ENCODE measurements at regions not wholly inside any gene's neighbourhood (a gene's known extent, or its start where the extent isn't known, plus 50 kb on each side); places are given as distances from the start of the nearest gene placed in this dataset.

DNA sequence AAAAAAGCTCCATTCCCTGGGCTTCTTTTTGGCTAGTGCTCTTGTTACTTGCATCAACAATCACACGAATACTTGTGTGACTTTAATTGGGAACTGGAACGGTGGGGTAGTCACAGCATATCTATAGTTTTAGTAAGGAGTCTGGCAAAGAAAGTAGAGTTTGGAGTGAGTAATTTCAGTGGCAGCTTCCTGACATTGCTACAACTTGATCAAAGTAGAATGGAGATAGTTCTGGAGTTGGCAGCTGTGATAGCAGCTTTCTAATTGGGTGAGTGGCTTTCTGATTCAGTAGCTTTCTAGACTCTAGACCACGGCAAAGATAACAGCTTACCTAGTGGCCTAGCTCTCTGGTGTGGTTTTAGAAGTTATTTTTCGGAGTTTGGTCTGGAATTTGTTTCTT is 475.0 kb downstream of the TUSC7 start:
- peak; percentile 7 for DNase-seq (ENCODE audit: low read depth)

DNA sequence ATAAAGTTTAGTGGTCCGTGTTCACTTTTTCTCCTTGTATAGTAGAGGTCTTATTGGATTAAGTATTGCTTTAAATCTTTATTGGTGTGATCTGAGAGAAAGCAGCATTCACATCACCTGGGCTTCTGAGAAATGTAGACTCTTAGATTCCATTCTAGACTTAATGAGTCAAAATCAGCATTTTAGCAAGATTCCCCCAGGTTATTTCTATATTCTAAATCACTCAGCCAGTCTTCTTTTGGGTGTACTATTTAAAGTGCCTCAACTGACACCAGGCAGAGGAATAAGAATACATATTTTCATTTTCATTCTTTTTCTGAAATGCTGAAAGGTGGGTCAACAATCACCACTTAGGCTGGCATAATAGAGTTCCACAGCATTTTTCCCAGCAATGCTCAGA is 481.7 kb downstream of the TUSC7 start:
- no peak for DNase-seq (ENCODE audit: low read depth)

DNA sequence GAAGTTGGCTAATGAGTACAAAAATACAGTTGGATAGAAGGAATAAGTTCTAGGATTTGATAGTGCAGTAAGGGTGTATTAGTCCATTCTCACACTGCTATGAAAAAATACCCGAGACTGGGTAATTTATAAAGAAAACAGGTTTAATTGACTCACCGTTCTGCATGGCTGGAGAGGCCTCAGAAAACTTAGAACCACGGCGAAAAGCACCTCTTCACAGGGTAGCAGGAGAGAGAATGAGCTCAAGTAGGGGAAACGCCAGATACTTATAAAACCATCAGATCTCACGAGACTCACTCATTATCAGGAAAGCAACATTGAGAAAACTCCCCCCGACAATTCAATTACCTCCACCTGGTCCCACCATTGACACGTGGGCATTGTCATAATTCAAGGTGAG is 483.3 kb downstream of the TUSC7 start:
- no peak for DNase-seq (ENCODE audit: low read depth)

DNA sequence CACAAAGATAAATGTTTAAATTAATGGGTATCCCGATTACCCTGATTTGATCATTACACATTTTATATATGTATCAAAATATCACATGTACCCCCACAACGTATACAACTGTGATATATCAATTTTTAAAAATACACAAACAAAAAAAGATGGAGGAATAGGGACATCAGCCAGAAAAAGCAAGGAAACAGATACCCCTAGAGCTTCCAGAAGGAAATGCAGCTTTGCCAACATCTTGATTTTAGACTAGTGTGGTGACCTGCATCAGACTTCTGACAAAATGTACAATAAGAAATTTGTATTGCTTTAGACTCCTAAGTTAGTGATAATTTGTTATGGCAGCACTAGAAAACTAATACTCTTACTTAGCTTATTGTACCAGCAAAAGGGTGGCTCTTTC is 483.8 kb downstream of the TUSC7 start:
- DNase-seq (ENCODE audit: low read depth) = no peak

DNA sequence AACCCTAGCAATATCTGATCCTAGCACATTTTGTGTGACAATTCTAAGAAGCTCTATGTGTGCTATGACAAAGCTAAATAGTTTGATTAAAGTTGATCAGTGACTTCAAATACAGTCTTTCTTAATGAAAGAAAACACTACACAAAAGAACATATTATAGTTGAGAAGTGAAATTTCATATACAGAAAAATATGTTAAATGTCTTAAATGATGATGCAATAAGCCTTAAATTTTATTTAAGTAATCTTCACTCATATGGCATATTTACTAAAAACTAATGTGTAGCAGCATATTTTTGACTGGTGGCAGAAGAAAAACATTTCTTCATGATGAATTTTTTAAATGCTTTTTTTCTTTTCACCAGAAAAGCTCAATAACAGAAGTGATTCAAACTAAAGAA is 485.5 kb downstream of the TUSC7 start:
- DNase-seq (ENCODE audit: low read depth) = no peak

DNA sequence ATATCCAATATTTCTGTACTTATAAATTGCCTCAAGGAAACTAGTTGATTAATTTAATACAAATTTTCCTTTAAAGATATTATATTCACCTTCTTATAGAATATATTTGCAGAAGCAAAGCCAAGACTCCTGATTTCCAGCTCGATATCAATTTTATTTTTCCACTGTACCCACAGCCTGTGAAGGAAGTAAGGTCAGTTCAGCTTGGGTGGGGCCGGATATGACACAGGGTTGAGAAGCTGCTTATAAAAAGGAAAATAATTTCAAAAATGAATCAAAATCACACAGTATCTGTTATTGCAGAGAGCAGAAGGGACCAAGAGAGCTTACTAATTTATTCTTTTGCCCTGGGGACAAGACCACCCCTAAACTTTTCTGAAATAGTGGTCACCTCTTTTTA is 491.4 kb downstream of the TUSC7 start:
- no peak for DNase-seq (ENCODE audit: low read depth)

DNA sequence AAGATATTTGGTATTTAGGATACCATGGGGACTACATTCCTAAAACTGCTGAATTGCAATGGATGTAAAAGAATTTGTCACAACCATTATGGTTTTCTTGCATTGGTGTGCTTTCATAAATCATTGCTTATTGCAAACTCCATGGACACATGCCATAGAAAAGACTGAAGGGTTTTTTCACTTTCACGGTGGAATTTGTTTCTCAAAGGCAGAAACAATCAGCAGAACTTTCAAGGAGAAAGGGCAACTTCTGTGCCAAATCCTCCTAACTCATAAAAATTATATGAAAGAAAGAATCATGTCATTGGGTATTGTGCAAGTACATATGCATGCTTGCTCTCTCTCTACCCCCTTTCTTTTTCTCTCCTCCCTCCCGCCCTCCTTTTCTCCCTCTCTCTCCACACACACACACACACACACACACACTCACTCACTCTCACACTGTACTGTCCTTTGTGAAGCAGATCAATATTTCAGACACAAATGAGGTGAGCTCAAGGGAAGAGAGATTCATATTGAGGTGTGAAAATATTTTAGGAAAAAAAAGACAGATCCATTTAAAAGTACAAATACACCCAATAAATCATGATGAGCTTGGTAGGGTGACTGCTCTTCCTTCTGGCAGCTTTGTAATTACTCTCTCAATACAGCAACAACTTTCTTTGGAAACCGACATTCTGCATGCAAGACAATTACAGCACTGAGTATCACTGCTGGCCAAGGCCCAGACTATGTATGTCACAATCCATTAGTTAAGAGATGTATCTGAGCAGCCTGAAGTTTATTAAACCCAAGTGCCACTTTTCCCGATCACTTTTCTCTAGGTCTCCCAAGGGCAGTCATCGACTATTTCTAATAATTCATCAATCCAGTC is 492.6 kb downstream of the TUSC7 start:
- no peak for DNase-seq (ENCODE audit: low read depth)

DNA sequence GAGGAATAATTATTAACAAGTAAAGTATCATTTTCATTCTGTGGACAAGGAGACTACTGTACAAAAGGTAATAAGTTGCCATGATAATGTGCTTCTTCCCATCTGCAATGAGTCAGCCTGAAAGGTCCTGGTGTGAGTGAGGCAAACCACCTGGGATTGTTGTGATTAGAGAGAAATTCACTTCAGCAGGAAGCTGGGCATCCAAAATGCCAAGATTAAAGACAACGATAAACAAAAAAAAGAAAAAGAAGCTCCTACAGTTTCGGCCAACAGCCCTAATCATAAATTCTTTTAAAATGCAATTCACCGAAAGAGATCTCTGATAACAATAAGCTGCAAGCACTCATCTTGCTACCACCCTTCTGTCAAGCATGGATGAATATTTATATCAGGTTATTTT is 507.8 kb downstream of the TUSC7 start:
- no peak for DNase-seq (ENCODE audit: low read depth)

DNA sequence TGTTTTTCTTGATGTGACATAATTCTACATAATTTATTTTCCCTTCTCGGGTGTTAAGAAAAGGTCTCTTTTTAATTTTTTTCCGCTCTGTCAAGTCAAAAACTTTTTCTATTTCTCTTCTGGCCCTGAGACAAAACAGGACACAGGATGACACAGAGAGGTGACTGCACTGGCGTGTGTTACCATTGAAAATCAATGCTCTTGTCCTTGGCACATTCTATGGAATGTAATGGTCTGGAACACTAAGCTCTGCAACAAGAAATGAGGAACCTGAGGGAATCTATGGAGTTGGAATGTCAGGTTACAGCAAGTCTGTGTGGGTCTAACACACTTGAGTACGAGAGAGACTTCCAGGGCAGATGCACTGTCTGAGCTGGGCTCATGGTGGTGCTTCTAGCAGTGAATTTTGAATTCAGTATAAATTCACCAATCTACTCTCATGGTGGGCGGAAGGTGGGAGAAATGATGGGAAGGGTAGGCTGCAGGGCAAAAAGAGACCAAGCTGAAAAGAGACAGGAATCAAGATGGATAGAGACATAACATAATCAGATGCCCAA is 508.3 kb downstream of the TUSC7 start:
- no peak for DNase-seq (ENCODE audit: low read depth)

DNA sequence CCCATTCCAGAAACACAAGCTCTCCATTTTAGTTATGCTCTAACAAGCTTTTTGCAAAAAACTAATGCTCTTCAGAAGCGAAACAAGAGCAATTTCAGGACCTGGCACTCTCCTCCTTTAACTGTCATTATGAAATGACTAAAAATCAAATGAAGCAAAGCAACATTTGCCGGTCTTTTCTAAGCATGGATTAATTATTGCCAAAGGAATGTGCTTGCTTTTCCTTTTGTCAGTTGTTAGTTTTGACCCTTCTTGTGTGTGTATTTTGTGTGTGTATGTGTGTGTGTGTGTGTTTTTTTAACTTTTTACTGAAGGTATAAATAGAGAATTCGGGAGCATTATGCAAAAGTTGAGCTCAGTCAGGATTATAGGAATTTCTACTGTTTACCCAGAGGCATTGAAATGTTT is 509.1 kb downstream of the TUSC7 start:
- DNase-seq (ENCODE audit: low read depth) = no peak

DNA sequence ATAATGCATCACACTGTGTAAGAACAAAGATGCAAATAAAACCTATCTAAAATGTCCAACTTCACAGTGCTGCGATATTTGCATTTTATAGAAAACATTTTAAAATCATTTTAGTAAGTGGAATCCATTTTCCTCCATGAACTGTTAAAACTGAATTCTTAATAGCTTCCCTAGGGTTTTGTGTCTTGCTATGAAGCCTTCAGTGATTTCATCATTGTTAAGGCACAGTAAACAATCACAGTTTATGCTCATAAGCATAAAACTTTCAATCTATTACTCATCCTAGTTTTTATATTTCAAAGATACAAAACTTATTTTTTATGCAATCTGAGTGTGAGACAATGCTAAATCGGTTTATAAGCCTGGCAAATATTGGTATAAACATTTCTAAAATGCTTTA is 509.7 kb downstream of the TUSC7 start:
- no peak for DNase-seq (ENCODE audit: low read depth)

DNA sequence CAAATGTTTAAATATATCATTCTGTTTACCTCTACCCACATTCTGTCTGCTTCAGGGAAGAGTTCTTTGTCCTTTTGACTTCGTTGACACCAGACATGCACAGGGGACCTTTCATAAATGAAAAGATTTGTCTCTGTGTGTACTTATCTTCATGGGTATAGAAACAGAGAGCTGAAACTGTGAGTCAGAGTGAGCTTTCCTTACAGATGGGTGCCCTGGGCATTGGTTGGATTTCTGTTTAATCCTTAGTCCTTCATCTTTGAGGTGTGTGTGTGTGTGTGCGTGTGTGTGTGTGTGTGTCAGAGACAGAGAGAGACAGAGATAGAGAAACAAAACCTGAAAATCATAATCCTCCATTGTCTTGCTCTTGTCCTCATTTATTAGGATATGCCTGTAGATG is 517.4 kb downstream of the TUSC7 start:
- DNase-seq (ENCODE audit: low read depth) = no peak

DNA sequence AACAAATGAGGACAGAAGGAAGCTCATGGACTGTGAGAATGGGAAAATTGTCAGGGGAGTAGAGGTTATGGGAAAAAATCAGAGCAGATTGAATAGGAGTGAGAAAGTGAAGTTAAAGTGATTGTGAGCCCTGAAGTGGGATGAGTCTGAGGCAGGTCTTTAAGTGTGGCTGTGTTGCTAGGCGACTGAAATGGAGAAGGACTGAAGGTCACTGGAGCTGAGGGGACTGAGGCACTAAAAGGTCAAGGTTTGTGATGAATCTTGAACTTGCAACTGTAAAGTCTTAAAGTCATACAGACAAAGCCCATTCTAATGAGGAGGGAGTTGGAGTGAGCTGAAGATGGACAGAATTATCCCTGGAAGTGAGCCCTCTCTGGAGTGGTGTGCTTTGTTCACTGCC is 518.9 kb downstream of the TUSC7 start:
- DNase-seq (ENCODE audit: low read depth) = no peak

DNA sequence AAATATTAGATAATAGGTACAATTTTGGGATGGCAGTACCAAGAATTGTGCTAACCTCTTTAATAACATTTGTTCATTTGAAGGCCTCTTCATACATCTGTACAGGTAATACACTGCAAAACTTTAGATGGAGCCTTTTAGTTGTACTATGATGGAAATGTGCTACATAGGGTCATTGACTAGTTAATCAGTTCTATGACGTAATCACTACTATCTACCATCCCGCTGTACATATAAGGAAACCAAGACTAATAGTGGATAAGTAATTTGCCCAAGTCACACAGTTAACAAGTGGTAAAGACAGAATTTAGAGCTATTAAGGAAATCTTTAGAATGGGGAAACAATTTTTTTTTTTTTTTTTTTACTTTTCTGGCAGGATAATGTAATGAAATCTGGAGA is 521.3 kb downstream of the TUSC7 start:
- no peak for DNase-seq (ENCODE audit: low read depth)

DNA sequence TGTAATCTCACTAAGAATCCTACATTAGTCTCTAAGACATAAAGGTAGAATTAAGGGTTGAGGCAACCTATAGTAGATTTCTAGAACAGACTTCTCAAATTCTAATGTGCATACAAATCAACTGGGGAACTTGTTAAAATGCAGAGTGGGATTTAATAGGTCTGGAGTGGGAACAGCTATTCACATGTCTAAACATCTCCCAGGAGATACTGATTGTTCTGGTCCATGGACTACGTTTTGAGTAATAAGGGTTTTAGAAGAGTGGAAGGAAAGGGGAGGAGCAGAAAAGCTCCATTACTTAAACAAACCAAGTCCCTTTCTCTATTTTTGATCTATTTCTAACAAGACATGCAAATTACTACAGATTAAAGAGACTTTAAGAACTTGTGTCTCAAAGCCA is 524.8 kb downstream of the TUSC7 start:
- DNase-seq (ENCODE audit: low read depth) = no peak

DNA sequence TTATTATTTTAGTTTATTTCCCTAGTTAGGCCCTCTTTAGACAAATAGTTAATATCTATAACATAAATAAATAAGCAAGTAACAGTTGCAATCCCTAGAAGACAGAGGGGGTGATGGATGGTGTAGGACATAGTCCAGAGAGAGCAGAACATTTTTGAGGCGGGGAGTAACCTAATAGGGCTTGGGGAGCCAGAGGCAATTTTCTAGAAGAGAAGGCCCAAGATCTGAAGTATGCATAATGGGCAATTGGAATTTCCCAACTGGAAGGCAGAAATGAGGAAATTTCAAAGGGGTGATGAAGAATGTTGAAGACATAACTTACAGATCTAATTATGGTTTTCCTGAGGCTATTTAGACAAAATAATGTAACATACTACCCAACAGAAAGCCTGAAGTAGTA is 525.7 kb downstream of the TUSC7 start:
- DNase-seq (ENCODE audit: low read depth) = no peak

DNA sequence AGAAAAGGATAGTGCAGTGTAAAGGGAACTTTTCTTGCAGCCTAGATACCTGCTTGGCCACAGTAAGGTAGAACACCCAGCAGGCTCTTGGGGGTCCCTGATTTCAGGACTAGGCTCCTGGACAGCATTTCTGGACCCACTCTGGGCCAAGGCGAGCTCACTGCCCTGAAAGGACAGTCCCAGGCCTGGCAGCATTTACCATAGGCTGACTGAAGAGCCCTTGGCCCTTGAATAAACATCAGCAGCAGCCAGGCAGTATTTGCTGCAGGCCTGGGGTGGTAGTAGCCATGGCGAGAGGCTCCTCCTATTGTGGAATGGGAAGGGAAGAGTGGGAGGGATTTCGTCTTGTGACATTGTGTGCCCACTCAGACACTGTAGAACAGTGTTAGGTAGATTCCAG is 529.2 kb downstream of the TUSC7 start:
- DNase-seq (ENCODE audit: low read depth) = no peak

DNA sequence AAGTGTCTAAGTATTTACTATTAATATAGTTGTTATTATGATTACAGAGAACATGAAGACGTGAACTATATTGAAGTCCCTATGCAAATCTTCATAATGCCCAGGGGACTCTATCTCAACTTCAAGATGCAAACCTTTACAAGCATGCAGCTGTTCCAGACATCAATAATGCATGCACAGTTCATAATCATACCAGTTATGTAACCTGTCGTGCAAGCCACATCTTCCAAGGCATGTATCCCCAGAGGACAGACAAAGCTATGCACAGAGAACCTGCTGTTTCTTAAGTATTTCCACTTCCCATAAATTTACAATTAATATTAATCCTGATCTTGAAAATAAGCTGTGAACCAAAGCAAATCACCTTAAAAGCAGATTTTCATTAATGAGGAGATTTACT is 534.1 kb downstream of the TUSC7 start:
- no peak for DNase-seq (ENCODE audit: low read depth)

DNA sequence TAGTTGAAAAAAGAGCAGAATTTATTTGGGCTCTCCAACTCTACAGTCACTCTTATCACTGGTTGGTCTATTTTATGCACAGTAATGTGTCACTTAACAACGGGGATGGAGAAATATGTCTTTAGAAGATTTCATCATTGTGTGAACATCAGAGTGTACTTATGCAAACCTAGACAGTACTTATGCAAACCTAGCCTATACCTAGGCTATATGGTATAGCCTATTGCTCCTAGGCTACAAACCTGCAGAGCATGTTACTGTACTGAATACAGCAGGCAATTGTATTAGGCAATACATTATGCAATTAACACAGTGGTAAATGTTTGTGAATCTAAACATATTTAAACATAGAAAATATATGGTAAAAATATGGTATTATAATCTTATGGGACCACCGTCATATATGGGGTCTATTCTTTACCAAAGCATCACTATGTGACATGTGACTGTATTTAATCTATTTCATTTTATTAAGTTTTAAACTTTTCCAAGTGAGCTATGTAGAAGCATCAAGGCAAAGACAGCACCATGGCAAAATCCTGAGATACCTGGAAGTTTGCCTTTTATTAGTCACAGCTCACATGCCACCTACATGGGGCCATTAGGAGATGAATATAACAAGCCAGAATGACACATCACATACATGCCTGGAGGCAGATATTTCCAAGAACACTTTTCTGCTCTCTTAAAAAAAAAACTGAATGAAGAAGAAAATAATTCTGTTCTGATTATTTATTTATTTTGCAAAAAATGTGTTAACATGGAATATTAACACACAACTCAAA is 537.4 kb downstream of the TUSC7 start:
- no peak for DNase-seq (ENCODE audit: low read depth)

DNA sequence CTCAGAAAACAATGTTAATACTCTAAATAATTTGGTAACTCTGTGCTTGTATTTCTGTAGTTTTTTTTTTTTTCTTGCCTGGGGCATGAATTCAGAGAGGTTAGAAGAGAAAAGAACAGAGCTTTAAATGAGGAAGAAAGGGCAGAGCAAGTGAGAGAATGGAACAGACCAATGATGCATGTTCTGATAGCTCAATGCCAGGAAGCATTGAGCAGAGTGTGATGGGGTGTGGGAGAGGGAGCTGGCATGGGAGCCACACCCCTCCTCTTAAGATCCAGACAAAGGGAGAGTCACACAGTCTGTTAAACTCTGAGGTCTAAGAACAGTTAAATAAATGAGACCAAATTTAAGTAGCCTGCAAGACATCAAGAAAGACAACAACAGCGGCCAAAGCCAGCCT is 538.6 kb downstream of the TUSC7 start:
- no peak for DNase-seq (ENCODE audit: low read depth)

DNA sequence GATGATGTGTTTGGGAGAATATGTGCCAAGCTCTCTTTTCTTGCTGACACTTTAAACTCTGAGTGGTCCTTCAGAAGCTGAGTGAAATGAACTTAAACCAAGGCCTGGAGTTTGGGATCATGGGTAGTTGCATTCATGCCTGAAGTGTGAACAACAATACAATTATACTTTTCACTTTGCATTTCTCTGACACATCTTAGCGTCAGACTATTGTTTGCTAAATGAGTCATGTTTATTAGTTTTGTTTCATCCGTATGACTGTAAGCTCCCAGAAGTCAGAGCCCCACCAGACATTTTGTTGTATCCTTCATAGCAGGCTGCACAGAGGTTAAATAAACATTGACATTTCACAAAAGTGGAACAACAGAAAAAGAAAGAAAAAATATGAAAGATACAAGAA is 542.6 kb downstream of the TUSC7 start:
- DNase-seq (ENCODE audit: low read depth) = peak; percentile 3

DNA sequence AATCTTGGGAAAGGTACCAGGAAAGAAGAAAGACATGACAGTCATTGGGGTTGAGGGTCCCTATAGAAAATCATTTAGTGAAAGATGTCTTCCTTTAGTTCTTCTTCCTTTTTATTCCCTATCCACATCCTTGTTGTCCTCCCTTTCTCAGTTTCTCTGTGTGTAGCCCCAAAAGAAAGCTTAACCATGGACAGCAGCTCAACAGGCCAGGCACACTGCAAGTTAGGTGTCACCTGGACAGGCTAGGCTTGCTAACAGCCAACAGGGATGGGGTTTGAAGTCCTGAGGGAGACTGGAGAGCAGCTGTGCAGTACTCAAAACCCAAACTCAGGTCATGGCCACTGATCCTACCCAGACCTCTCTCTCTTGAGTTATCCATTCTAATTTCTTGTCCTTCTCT is 543.1 kb downstream of the TUSC7 start:
- no peak for DNase-seq (ENCODE audit: low read depth)

DNA sequence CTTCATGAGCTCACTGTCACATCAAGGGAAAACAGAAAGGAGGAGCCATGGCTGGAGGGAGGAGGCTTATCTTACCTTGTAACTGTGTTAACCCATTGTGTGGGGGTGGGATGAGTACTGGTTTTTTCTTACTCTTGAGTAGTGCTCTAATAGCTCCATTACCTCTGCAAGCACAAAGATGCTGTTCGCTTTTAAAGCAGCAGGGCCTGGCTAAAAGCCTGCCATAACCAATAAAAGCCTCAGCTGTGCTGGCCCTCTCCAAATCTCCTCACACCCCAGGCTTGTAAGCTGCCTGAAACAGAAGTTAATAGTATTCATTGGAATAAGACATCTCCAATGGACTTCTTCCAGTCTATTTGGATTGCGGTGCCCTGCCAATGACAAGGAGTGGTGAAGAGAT is 544.1 kb downstream of the TUSC7 start:
- DNase-seq (ENCODE audit: low read depth) = no peak
